ENCODE measurements at regions not wholly inside any gene's neighbourhood (a gene's known extent, or its start where the extent isn't known, plus 50 kb on each side); places are given as distances from the start of the nearest gene placed in this dataset.

DNA sequence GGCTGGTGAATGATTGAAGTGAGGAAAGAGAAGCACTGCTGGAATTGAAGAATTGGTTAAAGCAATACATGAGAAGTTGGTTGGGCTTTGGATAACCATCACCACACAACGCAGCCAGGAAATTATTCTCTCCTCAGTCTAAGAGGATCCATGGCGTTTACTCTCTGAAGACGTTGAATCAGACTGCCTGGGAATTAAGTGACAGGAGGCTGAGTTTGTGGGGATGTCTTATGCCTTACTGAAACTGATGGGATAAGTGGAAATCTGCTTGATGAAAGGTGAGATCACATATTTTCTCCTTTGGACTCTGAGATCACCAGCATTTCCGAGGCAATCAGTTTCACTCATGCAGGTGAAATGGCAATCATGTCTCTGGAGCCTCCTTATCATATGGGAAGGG is 456.1 kb upstream of the GBE1 start:
- 80 to 85% methylated on average over 4 of the region's 4 CpGs for WGBS, 2 donors
- no peaks in the 10 kb centered on the region for H3K27me3 ChIP-seq
- TF ChIP-seq, protein P1, sequence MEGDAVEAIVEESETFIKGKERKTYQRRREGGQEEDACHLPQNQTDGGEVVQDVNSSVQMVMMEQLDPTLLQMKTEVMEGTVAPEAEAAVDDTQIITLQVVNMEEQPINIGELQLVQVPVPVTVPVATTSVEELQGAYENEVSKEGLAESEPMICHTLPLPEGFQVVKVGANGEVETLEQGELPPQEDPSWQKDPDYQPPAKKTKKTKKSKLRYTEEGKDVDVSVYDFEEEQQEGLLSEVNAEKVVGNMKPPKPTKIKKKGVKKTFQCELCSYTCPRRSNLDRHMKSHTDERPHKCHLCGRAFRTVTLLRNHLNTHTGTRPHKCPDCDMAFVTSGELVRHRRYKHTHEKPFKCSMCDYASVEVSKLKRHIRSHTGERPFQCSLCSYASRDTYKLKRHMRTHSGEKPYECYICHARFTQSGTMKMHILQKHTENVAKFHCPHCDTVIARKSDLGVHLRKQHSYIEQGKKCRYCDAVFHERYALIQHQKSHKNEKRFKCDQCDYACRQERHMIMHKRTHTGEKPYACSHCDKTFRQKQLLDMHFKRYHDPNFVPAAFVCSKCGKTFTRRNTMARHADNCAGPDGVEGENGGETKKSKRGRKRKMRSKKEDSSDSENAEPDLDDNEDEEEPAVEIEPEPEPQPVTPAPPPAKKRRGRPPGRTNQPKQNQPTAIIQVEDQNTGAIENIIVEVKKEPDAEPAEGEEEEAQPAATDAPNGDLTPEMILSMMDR (IDR thresholded peaks at IDR 0.05): no peak
- no peak for TF ChIP-seq POLR2A (IDR thresholded peaks at IDR 0.05)
- no peak overlapping the region for H3K4me3 ChIP-seq
- H3K4me1 ChIP-seq: no peaks in the 10 kb centered on the region
- H3K9me3 ChIP-seq: no peaks in the 10 kb centered on the region
- no peaks in the 10 kb centered on the region for H3K36me3 ChIP-seq (ENCODE audit: low read depth, missing control alignments)
- H3K27ac ChIP-seq: no peak overlapping the region
- DNase-seq: no peak
- intact Hi-C loops (cut with DNase I; ENCODE audit: low total_unique reads): no loop called here

DNA sequence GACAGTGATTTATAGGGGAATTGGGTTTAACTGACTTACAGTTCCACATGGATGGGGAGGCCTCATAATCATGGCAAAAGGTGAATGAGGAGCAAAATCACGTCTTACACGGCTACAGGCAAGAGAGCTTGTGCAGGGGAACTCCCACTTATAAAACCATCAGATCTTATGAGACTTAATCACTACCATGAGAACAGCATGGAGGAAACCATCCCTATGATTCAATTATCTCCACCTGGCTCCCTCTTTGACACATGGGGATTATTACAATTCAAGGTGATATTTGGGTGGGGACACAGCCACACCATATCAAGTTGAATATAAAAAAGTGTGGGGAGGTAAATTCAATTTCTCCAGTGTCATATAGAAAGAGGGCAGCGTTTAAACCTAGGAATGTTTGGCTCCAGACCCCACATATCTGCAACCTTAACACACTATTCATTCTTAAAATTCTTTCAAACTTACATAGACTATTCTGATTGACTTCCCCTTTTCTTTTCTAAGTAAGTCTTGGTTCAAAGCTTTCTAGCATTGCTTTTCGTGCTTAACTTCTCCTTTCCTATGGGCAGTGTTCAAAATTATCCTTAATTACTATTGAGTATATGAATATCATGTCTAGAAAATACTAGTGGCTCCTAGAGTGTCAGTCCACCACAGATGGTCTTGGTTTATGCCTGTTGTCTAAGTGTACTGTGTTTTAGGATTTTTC is 446.7 kb upstream of the GBE1 start:
- WGBS, 2 donors: 53 to 58% methylated on average over 4 of the region's 4 CpGs
- Histone ChIP-seq H3K27me3 (no peaks in the 10 kb centered on the region), H3K9me3 (no peaks in the 10 kb centered on the region), H3K4me1 (no peaks in the 10 kb centered on the region), H3K4me3 (no peak overlapping the region), H3K36me3 (ENCODE audit: low read depth, missing control alignments) (no peaks in the 10 kb centered on the region), H3K27ac (no peak overlapping the region)
- no peak for DNase-seq
- TF ChIP-seq POLR2A (IDR thresholded peaks at IDR 0.05): no peak
- TF ChIP-seq, protein P1 (IDR thresholded peaks at IDR 0.05): no peak
- intact Hi-C loops (cut with DNase I; ENCODE audit: low total_unique reads): no loop called here

DNA sequence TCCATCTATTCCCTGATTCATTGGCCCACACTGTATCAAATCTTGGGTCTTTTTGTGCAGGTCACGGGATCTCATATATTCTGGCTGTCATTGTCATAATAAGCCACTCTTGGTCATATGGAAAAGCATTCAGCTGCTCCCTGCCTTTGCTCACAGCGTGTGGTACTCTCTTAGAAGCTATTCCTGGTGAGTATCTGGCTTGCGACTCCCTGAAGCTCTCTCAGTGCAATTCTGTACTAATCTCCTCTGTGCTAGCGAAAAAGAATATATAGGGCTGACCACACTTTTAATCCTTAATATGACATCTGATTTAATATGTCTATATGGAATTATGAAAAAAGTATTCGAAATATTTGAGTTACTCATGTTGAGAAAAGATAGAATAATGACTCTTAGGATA is 440.8 kb upstream of the GBE1 start:
- Histone ChIP-seq H3K27me3 (no peaks in the 10 kb centered on the region), H3K4me1 (no peaks in the 10 kb centered on the region), H3K9me3 (no peaks in the 10 kb centered on the region), H3K4me3 (no peak overlapping the region), H3K27ac (no peak overlapping the region), H3K36me3 (ENCODE audit: low read depth, missing control alignments) (no peaks in the 10 kb centered on the region)
- TF ChIP-seq POLR2A (IDR thresholded peaks at IDR 0.05): no peak
- TF ChIP-seq, protein P1 (IDR thresholded peaks at IDR 0.05): no peak
- intact Hi-C loops (cut with DNase I; ENCODE audit: low total_unique reads): no loop called here
- no peak for DNase-seq
- WGBS, 2 donors: 86 to 88% methylated on average over 5 of the region's 5 CpGs

DNA sequence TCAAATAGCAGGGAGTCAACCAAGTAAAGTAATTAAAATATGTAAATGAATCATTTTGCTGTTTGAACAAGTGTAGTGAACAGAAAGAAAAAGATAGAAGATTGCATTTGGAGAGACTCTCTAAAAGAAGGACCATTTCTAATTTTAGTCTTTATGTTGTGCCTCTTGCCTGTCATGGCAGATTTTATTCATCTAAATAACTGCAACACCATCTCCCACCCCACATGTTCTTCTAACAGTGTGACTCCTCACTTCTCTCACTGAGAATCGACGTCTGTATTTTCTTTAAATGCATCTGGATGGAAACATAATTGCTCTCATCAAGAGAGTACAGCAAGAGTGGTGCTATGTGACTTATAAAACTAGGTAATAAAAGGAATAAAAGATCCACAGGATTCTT is 439.9 kb upstream of the GBE1 start:
- WGBS, 2 donors: 87 to 89% methylated on average over 2 of the region's 2 CpGs
- no peaks in the 10 kb centered on the region for H3K36me3 ChIP-seq (ENCODE audit: low read depth, missing control alignments)

More for the DNA sequence above, 439.9 kb upstream of the GBE1 start:
- Histone ChIP-seq H3K4me3 (no peak overlapping the region), H3K4me1 (no peaks in the 10 kb centered on the region), H3K27ac (no peak overlapping the region), H3K27me3 (no peaks in the 10 kb centered on the region), H3K9me3 (no peaks in the 10 kb centered on the region)
- DNase-seq: no peak
- no peak for TF ChIP-seq POLR2A (IDR thresholded peaks at IDR 0.05)
- TF ChIP-seq, protein P1 (IDR thresholded peaks at IDR 0.05): no peak
- intact Hi-C loops (cut with DNase I; ENCODE audit: low total_unique reads): no loop called here

Measured in testis (tissue), 2 donors.